HG03095 (cell line): ENCODE measurements at regions not wholly inside any gene's neighbourhood (a gene's known extent, or its start where the extent isn't known, plus 50 kb on each side); places are given as distances from the start of the nearest gene placed in this dataset.

ENCODE experiments used
- ATAC-seq: cut with Tn5 transposase; IDR thresholded peaks from one replicate; pipeline ENCODE4 v1.9.1; 2021; ENCODE audit warnings: moderate library complexity; ENCODE audit not compliant: unreplicated experiment

DNA sequence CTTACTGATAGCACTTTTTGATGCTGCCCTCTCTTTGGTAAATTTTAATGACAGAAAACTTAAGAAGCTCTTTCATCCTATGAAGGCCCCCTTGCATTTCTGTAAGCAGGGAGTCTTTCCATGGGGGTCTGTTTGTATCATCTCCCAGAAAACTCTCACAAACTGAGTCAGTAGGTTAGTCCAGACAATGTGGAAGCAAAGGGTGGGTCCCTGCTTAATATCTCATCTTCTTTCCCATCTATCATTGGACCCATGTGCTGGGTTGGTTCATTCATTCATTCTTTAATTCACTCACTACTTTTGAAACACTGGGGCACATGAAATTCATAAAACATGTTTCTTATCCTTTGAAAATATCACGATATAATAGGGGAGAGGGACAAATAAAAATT lies 164.3 kb downstream of the NTMT2 start:
- ATAC-seq: no peak

DNA sequence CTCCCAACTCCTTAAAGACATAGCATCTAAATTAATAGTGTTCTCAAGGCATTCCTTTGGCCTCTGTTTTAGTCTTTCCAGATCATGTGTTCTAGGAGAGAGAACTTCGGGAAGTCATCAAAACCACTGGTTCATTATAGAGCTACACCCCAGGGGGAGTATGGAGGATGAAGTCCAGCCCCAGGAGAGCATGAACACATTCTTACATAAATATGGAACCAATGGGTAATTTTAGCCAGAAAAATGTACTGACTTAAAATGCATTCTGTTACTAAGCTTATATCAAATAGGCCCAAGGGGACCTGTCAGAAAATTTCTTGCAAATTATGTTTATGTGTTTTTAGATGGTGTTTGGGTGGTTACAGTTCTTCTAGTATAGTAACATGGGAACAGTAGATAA lies 165.2 kb downstream of the NTMT2 start:
- ATAC-seq: no peak

DNA sequence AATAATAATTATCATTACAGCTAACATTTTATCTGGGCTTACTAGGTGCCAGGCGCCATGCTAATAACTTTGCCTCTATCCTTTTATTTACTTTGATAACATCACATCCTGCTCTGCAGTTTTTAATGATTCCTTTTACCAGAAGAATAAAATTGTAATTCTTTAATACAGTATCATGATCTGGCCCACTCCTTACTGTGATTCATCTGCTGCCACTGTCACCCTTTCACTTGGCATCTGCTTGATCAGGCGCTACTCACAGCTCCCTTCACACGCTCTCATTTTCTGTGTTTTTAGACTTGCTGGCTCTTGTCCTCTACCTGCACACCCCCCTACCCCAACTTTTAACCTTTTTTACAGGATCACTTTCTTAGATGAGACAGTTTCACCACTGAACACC lies 167.5 kb downstream of the NTMT2 start:
- no peak for ATAC-seq

DNA sequence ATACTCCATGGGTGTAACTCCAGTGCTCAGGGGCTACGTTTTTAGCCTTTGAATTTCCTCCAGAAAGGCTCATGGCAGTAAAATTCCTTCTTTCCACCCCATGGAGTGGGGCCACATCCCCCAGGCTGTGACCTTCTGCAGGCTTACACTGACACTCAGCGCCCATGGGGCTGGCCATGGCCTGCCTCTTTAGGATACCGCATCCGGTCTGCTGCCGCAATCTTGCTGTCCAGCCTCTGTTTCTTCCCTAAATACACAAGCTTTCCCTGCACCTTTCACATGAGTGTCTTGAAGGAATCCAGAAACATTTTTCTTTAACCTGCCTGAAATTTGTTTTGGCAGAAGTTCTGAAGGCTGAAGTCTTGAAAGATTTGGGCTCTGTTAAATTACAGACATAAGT lies 170.5 kb downstream of the NTMT2 start:
- ATAC-seq: no peak

DNA sequence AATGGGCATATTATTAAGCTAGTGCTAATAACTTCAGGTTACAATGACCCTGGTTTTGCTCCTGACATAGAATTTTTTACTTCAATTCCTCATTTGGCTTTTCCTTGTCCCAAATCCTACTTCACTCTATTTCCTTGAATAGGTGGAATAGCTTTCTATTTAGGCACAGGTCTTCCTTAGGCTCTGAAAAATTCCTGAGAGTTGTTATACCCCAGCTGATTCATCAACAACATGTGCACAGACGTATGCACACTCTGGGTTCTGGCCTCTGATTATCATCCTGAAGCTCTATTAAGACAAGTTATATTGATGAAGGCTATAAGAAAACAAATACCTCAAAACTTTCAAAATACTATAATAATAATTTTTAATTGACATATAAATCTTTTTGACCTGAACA lies 172.4 kb downstream of the NTMT2 start:
- ATAC-seq: no peak

DNA sequence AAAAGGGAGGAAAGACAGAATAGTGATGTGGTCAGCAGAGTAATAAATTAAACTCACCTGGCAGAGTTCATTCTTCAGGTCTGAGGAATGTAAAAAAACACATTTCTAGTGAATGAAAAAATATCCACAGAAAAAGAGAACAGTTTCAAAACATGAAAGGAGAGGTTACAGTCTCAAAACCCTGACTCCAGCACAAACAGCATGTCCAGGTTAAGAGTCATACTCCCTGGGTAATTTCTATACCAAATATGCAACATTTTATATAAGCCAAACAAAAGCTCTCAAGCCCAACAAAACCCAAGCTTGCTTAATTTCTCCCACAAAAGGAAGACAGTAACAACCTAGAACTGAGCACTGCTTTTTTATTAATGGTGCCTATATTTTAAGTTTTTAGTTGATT lies 173.0 kb downstream of the NTMT2 start:
- ATAC-seq: no peak

DNA sequence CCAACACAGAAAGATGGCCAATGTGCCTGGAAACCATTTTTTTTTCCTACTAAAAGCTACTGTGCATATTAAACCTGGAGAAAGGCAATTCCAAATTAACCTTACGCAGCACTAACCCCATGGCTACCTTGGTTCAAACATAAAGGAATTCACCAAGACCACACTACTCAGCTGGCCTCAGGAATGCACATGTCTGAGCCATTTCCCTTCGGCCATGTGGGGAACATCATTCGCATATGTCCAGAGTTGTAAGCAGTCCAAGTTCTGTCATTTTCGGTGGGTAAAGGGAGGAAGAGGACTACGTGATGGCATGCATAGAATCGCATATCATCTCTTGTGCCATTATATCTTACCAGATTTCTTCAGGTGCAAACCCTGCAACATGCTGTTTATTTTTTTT lies 175.4 kb downstream of the NTMT2 start:
- ATAC-seq: no peak

DNA sequence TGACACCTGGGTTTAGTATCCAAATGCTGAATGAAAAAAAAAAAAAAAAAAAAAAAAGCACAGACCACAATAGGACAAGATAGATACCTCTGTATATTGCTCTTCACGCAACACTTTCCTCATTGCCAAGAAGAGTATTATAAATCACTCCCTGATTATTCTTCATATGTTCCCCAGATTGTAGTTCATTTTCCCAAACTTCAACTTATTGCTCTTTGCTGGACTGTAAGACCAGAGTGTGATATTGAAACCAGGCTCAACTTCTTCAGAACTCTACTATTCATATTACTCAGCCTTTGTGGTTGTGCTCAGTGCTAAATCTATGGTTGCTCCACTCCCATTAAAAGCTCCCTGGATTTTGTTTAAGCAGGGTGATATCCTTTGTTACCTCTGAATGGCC lies 180.4 kb downstream of the NTMT2 start:
- no peak for ATAC-seq

DNA sequence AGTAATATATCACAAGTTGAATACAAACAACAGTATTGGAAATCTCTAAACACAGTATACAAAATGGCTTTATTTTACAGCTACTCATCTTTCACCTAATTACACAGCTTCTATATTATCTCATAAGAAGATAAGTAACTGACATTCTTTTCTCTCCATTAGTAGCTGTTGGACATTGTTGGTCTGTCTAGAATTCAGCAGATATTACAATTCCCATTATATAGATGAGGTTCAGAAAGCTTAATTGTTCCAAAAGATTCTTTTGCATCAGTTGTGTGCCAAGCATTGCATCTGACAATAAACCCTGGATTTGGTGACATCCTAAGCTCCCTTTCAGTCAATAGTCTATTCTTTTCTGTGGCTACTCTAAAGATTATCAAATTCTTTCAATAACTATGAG lies 187.0 kb downstream of the NTMT2 start:
- no peak for ATAC-seq

DNA sequence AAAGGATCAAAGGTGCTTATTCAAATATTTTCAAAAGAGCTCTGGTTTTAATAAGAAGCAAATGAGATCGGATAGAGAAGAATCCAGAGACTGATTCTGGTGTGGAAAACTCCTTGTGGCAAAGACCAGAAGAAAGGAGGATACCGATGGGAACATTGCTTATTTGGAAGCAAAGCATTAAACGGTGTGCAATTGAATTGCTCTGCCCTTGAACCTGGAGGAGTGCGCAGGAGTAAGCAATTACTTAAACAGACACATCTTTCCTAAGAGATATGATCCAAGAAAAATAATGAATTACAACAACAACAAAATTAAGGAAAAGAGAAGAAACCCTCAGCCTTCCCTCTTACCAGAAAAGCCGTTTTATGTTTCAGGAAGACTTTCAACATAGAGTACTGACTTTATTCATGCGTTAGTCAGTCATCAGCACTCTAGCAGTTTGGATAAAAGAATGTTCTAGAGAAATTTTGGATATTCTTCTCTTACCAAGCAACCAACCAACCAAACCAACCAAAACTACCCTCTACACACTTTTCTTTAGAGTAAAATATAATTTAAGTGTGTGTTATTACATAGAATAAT lies 191.7 kb downstream of the NTMT2 start:
- no peak for ATAC-seq

DNA sequence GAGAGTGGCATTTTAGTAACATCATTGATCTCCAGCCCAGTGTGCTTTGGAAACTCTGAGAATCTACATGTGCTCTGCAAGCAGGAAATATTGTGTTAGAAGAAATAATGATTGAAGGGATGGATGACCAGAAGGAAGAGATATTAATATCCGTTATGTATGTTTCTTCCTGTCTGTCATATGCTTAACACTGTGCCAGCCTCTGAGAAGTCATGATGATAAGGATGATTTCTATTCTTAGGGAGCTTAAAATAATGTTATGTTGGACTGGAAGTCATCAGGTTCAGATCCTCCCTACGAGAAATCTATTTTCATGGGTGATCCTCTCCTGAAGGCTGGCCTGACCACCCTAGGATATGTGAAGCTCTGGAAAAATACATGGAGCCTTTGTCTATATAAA lies 192.4 kb upstream of the GORAB start:
- ATAC-seq: no peak

DNA sequence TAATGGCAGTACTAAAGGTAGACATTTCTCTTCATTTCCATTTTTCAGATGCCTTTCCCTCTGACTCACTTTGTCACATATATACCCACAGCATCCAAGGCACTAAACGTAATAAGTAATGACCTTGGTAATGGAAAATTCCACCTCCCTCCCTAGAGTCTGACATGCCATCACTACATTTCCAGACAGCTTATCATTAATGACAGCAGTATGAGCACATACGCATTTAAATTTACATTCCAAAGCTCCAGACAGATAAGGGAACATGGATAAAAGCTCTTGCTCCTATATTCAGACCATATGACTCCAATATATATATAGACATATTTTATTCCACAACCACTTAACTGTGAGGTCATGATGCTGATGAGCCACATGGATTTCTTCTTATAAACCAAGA lies 191.7 kb upstream of the GORAB start:
- ATAC-seq: no peak

DNA sequence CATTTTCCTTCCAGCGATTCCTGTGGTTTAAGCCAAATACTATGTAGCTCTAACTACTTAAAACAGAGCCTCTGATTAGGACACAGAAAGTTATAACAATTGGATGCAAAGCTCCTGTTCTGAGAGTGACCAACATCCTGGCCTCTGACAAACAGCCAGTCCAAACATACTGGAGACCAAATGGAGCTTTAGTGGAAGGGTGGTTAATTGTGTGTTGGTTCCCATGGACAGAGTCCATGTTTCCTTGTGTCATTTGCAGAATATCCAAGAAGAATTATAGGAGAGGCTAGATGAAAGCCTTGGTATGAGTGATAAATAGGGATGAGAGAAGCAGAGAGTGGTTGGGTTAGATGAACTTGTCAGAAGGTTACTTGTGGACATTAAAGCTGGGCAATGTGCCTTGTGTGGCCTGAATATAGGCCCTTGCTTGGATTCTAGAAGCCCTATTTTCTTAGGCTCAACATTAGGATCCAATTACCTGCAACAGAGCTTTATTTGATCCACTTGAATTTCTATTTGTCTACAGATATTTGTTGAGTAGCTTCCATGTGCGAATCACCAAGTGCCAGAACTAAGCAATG lies 180.5 kb upstream of the GORAB start:
- ATAC-seq: no peak

DNA sequence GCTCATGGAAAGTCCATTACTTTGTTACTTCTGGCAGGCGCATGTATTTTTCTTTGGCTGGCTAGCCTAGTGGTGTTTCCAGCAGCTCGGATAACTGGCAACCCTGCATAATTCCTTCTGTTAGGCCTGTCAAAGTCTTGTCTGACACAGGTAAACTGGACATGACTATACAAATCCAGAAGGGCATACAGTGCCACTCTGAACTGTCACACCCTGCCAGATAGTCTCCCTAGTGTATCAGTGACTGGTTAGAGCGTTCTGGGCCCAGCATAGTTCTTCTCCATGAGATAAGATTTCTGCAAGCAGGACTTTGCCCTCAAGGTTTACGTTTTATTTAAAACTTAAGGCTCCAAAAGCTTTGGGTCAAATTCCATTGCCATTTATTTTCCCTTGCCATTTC lies 177.7 kb upstream of the GORAB start:
- ATAC-seq: no peak

DNA sequence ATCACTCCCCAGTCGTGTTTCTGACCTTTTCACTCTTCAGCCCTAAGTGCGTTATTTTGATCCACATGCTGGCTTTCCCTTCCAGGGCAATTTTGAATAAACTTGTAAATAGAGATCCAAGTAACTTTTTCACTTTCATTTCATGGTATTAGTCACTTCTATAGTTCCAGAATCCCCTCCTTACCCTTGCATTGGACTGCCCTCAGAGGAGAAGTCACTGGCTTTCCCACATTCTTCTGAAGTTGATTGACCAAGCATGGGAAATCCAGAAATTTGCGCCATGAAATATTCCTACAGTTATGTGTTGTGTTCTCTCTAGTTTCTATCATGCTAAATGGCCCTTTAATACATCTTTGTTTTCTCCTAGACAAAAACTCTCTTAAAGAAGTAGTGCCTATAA lies 177.3 kb upstream of the GORAB start:
- ATAC-seq: no peak

DNA sequence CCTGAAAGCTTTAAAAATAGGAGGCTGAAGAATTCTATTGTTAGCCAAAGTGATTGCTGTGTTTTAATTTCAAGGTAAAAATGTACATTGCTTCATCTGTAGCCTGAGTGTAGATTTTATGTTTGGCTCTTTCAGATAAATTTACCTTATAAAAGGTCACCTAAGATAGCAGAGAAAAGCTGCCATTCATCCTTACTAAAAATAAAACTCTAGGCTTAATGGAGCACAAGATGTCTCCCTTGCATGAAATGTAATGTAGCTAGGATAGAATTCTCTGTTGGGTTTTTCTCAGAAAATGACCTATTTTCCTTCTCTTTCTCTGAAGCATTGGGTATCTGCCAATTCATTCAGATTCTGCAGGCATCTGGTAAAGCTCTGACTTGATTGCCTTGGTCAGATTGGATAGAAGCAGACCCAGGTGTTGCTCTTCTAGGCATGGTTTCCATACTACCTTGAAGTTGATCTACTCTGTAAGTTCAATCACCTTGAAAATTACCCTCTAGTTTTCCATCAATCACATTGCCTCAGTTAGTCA lies 176.6 kb upstream of the GORAB start:
- ATAC-seq: no peak

DNA sequence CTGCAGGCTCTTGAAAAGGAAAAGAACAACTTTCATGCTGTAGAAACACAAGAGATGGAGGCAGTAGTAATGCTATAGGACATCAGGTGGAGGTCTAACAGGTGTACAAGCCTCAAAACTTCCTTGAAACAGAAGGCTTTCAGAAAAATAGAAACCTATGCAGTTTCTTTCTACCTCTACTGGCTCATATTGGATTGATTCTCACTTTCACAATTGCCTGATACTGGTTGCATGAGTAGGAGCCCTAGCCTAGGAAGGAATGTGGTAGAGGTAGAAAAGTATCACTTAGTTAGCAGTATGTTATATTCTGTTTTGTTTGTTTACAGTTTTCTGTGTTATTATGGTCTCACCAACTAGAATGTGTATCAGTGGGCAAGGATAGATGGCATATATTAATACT lies 175.4 kb upstream of the GORAB start:
- no peak for ATAC-seq

DNA sequence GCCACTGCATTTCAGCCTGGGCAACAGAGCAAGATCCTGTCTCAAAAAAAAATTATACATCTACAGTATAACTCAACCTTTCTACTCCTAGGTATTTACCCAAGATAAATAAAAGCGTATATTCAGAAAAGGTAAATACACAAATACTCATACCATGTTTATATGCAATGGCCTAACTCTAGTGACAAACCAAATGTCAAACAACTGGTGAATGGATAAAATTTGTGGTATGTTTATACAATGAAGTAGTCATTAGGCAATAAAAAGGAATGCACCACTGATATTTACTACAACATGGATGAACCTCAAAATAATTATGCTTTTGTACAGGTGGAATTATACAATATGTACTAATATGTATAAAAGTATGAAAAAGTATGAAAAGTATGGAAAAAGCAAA lies 174.2 kb upstream of the GORAB start:
- ATAC-seq: no peak

DNA sequence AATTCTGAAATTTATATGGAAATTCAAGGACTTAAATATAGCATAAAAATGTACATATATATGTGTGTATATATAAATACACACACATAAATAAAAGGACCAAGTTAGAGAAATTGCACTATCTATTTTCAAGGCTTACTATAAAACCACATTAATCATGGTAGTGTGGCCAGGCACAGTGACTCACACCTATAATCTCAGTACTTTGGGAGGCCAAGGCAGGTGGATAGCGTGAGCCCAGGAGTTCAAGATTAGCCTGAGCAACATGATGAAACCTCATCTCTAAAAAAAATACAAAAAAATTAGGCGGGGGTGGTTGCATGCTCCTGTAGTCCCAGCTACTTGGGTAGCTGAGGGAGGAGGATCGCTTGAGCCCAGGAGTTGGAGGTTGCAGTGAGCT lies 171.4 kb upstream of the GORAB start:
- no peak for ATAC-seq

DNA sequence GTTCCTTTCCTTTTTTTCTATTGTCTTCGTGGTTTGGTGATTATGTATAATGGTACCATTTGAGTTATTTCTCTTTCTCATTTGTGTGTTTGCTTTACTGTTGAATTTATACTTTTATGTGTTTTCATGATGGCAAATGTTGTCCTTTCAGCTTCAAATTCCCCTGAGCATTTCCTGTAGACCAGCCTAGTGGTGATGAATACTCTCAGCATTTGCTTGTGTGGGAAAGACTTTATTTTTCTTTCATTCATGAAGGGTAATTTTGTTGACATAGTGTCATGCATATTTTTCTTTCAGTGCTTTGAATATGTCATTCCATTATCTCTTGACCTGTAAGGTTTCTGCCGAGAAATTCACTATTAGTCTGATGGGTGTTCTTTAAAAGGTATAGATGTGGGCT lies 166.6 kb upstream of the GORAB start:
- ATAC-seq: no peak

DNA sequence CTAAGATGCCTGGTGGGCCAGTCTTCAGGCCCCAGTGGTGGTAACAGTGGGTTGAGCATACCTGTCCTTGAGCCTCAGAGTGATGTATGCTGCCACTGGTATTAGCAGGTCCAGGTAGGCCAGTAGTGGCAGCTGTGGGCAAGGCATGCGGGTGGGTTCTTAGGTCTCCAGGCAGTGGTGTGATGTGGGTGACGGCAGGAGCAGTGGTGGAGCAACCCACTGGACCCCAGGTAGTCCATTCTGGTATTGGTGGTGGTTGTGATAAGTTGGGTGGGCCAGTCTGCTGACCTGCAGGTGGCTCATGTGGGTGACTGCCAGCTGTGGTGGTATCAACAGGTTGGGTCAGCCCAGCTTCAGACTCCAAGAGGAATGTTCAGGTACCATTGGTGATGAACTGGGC lies 165.0 kb upstream of the GORAB start:
- no peak for ATAC-seq

DNA sequence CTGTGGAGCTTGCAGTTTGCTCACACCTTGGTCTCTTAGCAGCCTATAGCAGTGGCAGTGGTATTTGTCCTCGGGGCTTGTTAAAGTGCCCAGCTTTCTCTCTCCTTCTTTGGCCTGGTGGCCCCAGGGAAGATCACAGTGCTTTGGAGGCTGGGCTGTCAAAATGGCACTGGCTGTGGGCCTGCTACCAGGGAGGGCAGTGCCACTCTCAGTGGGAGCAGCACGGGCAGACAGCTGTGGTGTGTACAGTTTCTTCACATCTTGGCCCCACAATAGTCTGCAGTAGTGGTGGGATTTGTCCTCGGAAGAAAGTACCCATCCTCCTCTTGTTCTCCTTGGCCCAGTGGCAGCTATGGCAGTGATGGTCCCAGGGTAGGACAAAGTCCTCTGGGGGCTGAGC lies 164.4 kb upstream of the GORAB start:
- ATAC-seq: no peak

DNA sequence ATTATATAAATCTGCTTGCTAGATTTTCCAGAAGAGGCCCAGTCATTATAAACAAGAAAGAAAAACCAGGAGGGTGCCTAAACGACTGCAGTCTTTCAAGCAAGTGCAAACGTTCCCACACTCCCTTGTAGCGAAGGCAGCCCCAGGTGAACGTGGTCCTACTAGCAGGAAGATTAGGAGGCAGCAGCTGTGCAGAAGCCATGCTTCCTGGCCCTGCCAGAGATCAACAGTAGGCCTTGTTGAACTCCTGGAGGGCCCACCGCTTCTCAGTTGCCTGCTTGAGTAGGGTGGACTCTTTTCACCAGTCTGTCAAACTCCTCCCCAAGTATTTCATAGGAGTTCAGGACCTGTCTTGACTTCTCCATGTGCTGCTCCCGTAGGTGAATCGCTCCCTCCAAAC lies 163.0 kb upstream of the GORAB start:
- no peak for ATAC-seq
